Adrenal gland (tissue), 5 donors: ENCODE measurements at regions not wholly inside any gene's neighbourhood (a gene's known extent, or its start where the extent isn't known, plus 50 kb on each side); places are given as distances from the start of the nearest gene placed in this dataset.

ENCODE experiments used
- POLR2A ChIP-seq, 2 donors: fragments of 450-650 bp; IDR thresholded peaks; one replicate each; pipeline ENCODE4 v1.6.1; 2017; ENCODE audit warnings: antibody characterized with exemption in 2 of 2, mild to moderate bottlenecking in 2 of 2, moderate library complexity in 1 of 2
- TF ChIP-seq, protein P1 (sequence below), 6 experiments: fragments of 450-650 bp in 4 of 6; fragments of 200-600 bp in 2 of 6; sonication (generic) in 1 of 6; IDR thresholded peaks; 1 replicate in 5 of 6; 2 replicates in 1 of 6; pipeline versions ENCODE4 v1.5.1 to v1.8.0; 2016 to 2021; ENCODE audit warnings: antibody characterized with exemption in 6 of 6, mild to moderate bottlenecking in 2 of 6, moderate library complexity in 1 of 6
- donor health status: DM: no; HTN: no; CAD: no.

DNA sequence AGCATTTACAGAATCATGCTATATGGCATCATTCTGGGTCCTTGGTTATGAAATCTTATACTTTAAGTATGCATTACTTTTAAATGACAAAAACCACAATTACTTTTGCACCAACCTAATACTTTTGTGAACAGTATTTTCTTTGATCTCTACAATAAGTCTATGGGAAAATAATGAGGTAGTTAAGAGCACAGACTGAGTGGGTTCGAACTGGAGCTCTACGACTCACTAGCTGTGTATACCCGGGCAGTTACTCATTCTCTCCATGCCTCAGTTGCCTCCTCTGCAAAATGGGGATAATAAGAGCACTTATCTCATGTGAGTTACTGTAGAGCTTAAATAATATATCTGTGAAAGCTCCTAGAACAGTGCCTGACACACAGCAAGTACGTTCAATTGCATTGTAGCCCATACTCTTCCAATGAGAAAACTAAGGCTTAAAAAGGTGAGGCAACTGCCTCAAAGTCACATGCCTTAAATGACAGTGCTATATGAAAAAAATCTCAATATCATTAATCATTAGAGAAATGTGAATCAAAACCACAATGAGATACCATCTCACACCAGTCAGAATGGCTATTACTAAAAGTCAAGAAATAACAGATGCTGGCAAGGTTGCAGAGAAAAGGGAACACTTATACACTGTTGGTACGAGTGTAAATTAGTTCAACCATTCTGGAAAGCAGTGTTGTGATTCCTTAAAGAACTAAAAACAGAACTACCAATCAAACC lies 151.5 kb downstream of the CHIC2 start:
- TF ChIP-seq POLR2A (IDR thresholded peaks at IDR 0.05), result no peak
- TF ChIP-seq, protein P1, sequence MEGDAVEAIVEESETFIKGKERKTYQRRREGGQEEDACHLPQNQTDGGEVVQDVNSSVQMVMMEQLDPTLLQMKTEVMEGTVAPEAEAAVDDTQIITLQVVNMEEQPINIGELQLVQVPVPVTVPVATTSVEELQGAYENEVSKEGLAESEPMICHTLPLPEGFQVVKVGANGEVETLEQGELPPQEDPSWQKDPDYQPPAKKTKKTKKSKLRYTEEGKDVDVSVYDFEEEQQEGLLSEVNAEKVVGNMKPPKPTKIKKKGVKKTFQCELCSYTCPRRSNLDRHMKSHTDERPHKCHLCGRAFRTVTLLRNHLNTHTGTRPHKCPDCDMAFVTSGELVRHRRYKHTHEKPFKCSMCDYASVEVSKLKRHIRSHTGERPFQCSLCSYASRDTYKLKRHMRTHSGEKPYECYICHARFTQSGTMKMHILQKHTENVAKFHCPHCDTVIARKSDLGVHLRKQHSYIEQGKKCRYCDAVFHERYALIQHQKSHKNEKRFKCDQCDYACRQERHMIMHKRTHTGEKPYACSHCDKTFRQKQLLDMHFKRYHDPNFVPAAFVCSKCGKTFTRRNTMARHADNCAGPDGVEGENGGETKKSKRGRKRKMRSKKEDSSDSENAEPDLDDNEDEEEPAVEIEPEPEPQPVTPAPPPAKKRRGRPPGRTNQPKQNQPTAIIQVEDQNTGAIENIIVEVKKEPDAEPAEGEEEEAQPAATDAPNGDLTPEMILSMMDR (IDR thresholded peaks at IDR 0.05), result no peak
